Neuronal stem cell (in vitro differentiated cells): ENCODE measurements at regions not wholly inside any gene's neighbourhood (a gene's known extent, or its start where the extent isn't known, plus 50 kb on each side); places are given as distances from the start of the nearest gene placed in this dataset.

ENCODE experiments used
- DNase-seq: peaks from one replicate; pipeline ENCODE4 v3.0.0-alpha.2; 2013; ENCODE audit warnings: low spot score
- H2AFZ ChIP-seq: one replicate; pipeline ENCODE4 v1.6.1; 2013; ENCODE audit warnings: mild to moderate bottlenecking, low read length, inconsistent platforms
- H2AK5ac ChIP-seq: 2 replicates; pipeline ENCODE4 v1.6.1; 2013; ENCODE audit warnings: low read depth, mild to moderate bottlenecking, inconsistent platforms, low read length, moderate library complexity, mixed read lengths
- H2BK120ac ChIP-seq: 2 replicates; pipeline ENCODE4 v1.6.1; 2013; ENCODE audit warnings: low read depth, mild to moderate bottlenecking, inconsistent platforms, low read length, moderate library complexity, mixed read lengths
- H2BK12ac ChIP-seq: one replicate; pipeline ENCODE4 v1.6.1; 2013; ENCODE audit warnings: low read length, inconsistent platforms
- H2BK15ac ChIP-seq: 2 replicates; pipeline ENCODE4 v1.6.1; 2013; ENCODE audit warnings: mild to moderate bottlenecking, low read length, inconsistent platforms, mixed read lengths
- H2BK5ac ChIP-seq: one replicate; pipeline ENCODE4 v1.6.1; 2013; ENCODE audit warnings: inconsistent platforms, mild to moderate bottlenecking, low read length, moderate library complexity
- H3K14ac ChIP-seq: one replicate; pipeline ENCODE4 v1.6.1; 2013; ENCODE audit warnings: low read length, inconsistent platforms
- H3K18ac ChIP-seq: 2 replicates; pipeline ENCODE4 v1.6.1; 2013; ENCODE audit warnings: low read length, inconsistent platforms
- H3K23ac ChIP-seq: 2 replicates; pipeline ENCODE4 v1.6.1; 2013; ENCODE audit warnings: low read depth, mild to moderate bottlenecking, mixed read lengths, low read length, inconsistent platforms; ENCODE audit not compliant: poor library complexity
- H3K27ac ChIP-seq: replicated peaks from 3 replicates; pipeline ENCODE4 v1.5.1; 2013; ENCODE audit warnings: low read length, inconsistent platforms
- H3K27me3 ChIP-seq, 3 experiments: 2 replicates each; pipeline ENCODE4 v1.6.1; 2013; ENCODE audit warnings: low read length in 3 of 3, mild to moderate bottlenecking in 2 of 3, inconsistent platforms in 1 of 3, low read depth in 1 of 3, mixed read lengths in 1 of 3, moderate library complexity in 1 of 3; ENCODE audit not compliant: control insufficient read depth in 3 of 3, insufficient read depth in 3 of 3
- H3K36me3 ChIP-seq, 2 donors: replicated peaks in 1 of 2; 2 replicates each; pipeline ENCODE4 v1.6.1; 2013; ENCODE audit warnings: low read length in 2 of 2; ENCODE audit not compliant: control insufficient read depth in 2 of 2, insufficient read depth in 2 of 2
- H3K4ac ChIP-seq: 2 replicates; pipeline ENCODE4 v1.6.1; 2013; ENCODE audit warnings: inconsistent platforms, mild to moderate bottlenecking, low read length, moderate library complexity
- H3K4me1 ChIP-seq, 2 donors: 1 replicate in 1 of 2; 2 replicates in 1 of 2; pipeline ENCODE4 v1.6.1; 2013; ENCODE audit warnings: low read length in 2 of 2, low read depth in 1 of 2; ENCODE audit not compliant: control insufficient read depth in 2 of 2, insufficient read depth in 1 of 2
- H3K4me2 ChIP-seq: one replicate; pipeline ENCODE4 v1.6.1; 2013; ENCODE audit warnings: mild to moderate bottlenecking, low read length, inconsistent platforms; ENCODE audit not compliant: insufficient read depth, poor library complexity, severe bottlenecking
- H3K4me3 ChIP-seq, 2 donors: 2 replicates each; pipeline ENCODE4 v1.5.1; 2013; ENCODE audit warnings: low read length in 2 of 2, mild to moderate bottlenecking in 2 of 2, inconsistent platforms in 1 of 2, moderate library complexity in 1 of 2
- H3K79me1 ChIP-seq: one replicate; pipeline ENCODE4 v1.6.1; 2013; ENCODE audit warnings: low read depth, mild to moderate bottlenecking, inconsistent platforms, low read length, moderate library complexity
- H3K9ac ChIP-seq: one replicate; pipeline ENCODE4 v1.6.1; 2013; ENCODE audit warnings: mild to moderate bottlenecking, low read depth, low read length, inconsistent platforms; ENCODE audit not compliant: poor library complexity
- H3K9me3 ChIP-seq, 2 donors: replicated peaks in 1 of 2; 2 replicates each; pipeline versions ENCODE3 to v1.6.1; 2013; ENCODE audit warnings: low read length in 2 of 2, mild to moderate bottlenecking in 2 of 2, inconsistent platforms in 1 of 2, low read depth in 1 of 2, mixed read lengths in 1 of 2, moderate library complexity in 1 of 2; ENCODE audit not compliant: control insufficient read depth in 2 of 2, insufficient read depth in 1 of 2
- H4K8ac ChIP-seq: one replicate; pipeline ENCODE4 v1.6.1; 2013; ENCODE audit warnings: low read depth, mild to moderate bottlenecking, inconsistent platforms, low read length, moderate library complexity
- H4K91ac ChIP-seq: one replicate; pipeline ENCODE4 v1.6.1; 2013; ENCODE audit warnings: low read length, low read depth, mild to moderate bottlenecking, inconsistent platforms; ENCODE audit not compliant: poor library complexity
- WGBS, 2 donors: extraction: QIAGEN DNeasy Blood & Tissue Kit; methylation state at CpG; one replicate each; pipeline ENCODE4 v1.1.7; 2013; ENCODE audit warnings: missing lambda C conversion rate in 2 of 2, mixed read lengths in 1 of 2; ENCODE audit not compliant: insufficient read length in 2 of 2, insufficient replicate concordance in 1 of 2; ENCODE audit errors: extremely low coverage in 2 of 2; 5-methylcytosine and 5-hydroxymethylcytosine counted together

DNA sequence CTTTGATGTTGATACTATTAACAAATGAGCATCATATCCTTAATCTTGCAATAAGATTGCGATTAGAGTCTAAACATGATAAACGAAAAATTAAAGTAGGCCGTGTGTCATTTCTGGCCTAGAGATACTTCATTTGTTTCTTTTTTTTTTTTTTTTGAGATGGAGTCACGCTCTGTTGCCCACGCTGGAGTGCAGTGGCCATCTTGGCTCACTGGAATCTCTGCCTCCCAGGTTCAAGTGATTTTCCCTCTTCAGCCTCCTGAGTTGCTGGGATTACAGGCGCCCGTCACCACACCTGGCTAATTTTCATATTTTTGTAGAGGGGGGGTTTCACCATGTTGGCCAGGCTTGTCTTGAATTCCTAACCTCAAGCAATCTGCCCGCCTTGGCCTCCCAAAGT, 446.9 kb downstream of the PCNX1 start:
- no peak overlapping the region for H3K14ac ChIP-seq
- no peak for DNase-seq
- no peak overlapping the region for H2BK5ac ChIP-seq
- H3K79me1 ChIP-seq, result no peaks in the 10 kb centered on the region
- H4K91ac ChIP-seq, result no peak overlapping the region
- H3K4me1 ChIP-seq, result peaks cover 2 to 5% of the 10 kb centered on the region in 2 donors
- no peak overlapping the region for H2BK120ac ChIP-seq
- H2AK5ac ChIP-seq, result no peak overlapping the region
- peak overlapping the region; percentile 14 for H3K4me2 ChIP-seq
- peaks cover 0 to 15% of the 10 kb centered on the region in 2 donors for H3K9me3 ChIP-seq
- H3K4ac ChIP-seq, result no peak overlapping the region
- H3K36me3 ChIP-seq, result peaks cover 0 to 3% of the 10 kb centered on the region in 2 donors
- no peak overlapping the region for H3K18ac ChIP-seq
- H4K8ac ChIP-seq, result no peak overlapping the region
- no CpG with 5 or more reads among the region's 8 CpGs for WGBS, 2 donors
- H2AFZ ChIP-seq, result no peak overlapping the region
- no peak overlapping the region for H3K27ac ChIP-seq
- no peaks in the 10 kb centered on the region for H3K27me3 ChIP-seq
- H3K23ac ChIP-seq, result no peak overlapping the region
- no peak overlapping the region for H3K4me3 ChIP-seq
- H3K9ac ChIP-seq, result no peak overlapping the region
- H2BK15ac ChIP-seq, result no peak overlapping the region
- no peak overlapping the region for H2BK12ac ChIP-seq

DNA sequence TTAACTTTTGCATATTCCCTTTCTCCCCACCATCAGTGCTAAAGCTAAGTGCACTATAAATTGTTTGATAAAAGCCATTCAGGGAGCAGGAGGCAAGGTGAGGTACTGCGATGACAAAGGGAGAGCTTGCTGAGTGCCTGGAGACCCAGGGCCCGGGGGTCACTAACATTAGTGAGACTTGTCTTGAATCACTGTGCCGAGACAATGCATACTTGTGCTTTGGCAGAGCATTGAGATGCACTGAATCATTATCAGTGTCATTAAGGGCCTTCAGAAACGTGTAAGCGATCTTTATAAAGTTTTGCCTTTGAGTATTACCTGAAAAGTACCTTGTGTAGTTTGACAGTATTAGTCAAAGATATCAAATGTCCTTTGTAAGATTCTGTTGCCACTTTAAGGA, 447.5 kb downstream of the PCNX1 start:
- H2BK120ac ChIP-seq, result no peak overlapping the region
- H3K4me3 ChIP-seq, result no peak overlapping the region
- peaks cover 2 to 5% of the 10 kb centered on the region in 2 donors for H3K4me1 ChIP-seq
- H4K8ac ChIP-seq, result no peak overlapping the region
- H2BK12ac ChIP-seq, result no peak overlapping the region
- H3K9ac ChIP-seq, result no peak overlapping the region
- no peak overlapping the region for H3K14ac ChIP-seq
- no peak overlapping the region for H2BK15ac ChIP-seq
- H3K4ac ChIP-seq, result no peak overlapping the region
- DNase-seq, result peak; percentile 8
- no CpG with 5 or more reads among the region's 5 CpGs for WGBS, 2 donors
- H3K23ac ChIP-seq, result no peak overlapping the region
- no peak overlapping the region for H2AFZ ChIP-seq
- H3K27ac ChIP-seq, result no peak overlapping the region
- no peak overlapping the region for H3K18ac ChIP-seq
- H4K91ac ChIP-seq, result no peak overlapping the region
- H3K36me3 ChIP-seq, result peaks cover 0 to 3% of the 10 kb centered on the region in 2 donors
- H2BK5ac ChIP-seq, result no peak overlapping the region
- no peak overlapping the region for H2AK5ac ChIP-seq
- peaks cover 0 to 15% of the 10 kb centered on the region in 2 donors for H3K9me3 ChIP-seq
- no peaks in the 10 kb centered on the region for H3K27me3 ChIP-seq
- no peak overlapping the region for H3K4me2 ChIP-seq
- no peaks in the 10 kb centered on the region for H3K79me1 ChIP-seq

DNA sequence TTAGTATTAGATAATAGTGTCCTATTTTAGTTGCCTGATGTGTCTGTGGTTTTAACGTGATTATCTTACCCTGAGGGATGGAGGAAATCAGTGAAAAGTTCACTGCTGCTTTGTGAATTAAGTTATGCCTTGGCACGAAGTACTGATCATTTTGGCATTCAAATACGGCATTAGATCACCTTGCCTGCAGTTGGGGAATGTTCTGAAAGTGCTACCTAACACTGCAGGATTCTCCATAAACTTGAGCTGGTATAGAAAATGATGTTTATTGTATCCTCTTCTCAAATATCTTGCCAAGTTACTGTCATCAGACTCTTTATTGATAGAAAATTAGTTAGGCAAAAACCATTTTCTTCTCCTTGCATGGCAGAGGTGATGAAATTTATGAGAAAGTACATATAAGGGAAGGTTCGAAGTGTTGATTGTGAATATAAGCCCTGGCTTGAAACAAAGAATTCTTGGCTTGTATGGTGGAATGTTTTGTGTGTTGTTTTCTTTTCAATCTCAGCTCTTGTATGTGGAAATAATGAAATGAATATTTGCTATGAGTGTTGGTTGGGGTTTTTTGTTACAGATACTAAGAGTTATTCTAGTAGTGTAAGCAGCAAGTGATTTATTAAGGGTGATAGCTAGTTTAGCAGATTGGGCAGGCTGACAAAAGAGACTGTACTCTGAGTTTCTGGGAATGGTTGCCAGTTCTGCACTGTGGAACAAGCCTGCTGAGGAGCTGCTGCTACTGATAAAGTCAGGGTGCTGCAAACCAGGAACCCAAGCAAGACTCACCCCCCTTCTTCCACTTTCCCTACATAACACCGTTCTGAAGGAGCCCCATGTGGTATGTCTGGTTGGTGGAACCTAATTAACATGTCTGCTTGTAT, 448.3 kb downstream of the PCNX1 start:
- Histone ChIP-seq H4K8ac (no peak overlapping the region), H3K14ac (no peak overlapping the region), H3K4ac (no peak overlapping the region), H2AK5ac (no peak overlapping the region), H3K23ac (no peak overlapping the region), H3K18ac (no peak overlapping the region), H3K9ac (no peak overlapping the region), H3K4me1 (peaks cover 2 to 5% of the 10 kb centered on the region in 2 donors), H2BK15ac (no peak overlapping the region), H3K27me3 (no peaks in the 10 kb centered on the region), H2AFZ (no peak overlapping the region), H2BK12ac (no peak overlapping the region), H3K4me2 (no peak overlapping the region), H2BK120ac (no peak overlapping the region), H3K79me1 (no peaks in the 10 kb centered on the region), H3K9me3 (peaks cover 0 to 15% of the 10 kb centered on the region in 2 donors), H2BK5ac (no peak overlapping the region), H3K4me3 (no peak overlapping the region), H4K91ac (no peak overlapping the region), H3K36me3 (peaks cover 0 to 3% of the 10 kb centered on the region in 2 donors), H3K27ac (no peak overlapping the region)
- WGBS, 2 donors, result no CpG with 5 or more reads among the region's 5 CpGs
- DNase-seq, result no peak

- no peak overlapping the region for H3K9ac ChIP-seq
- H2AFZ ChIP-seq, result no peak overlapping the region
- H2BK12ac ChIP-seq, result no peak overlapping the region
- no peak overlapping the region for H2BK120ac ChIP-seq
- peaks cover 0 to under 1% of the 10 kb centered on the region in 2 donors for H3K36me3 ChIP-seq
- peaks cover 0 to 7% of the 10 kb centered on the region in 2 donors for H3K9me3 ChIP-seq
- H3K79me1 ChIP-seq, result no peaks in the 10 kb centered on the region
- WGBS, 2 donors, result no CpG with 5 or more reads among the region's 6 CpGs
- H4K8ac ChIP-seq, result no peak overlapping the region
- H2BK5ac ChIP-seq, result no peak overlapping the region
- no peak overlapping the region for H4K91ac ChIP-seq
- H3K4me3 ChIP-seq, result no peak overlapping the region
- no peak overlapping the region for H2BK15ac ChIP-seq
- H3K4ac ChIP-seq, result no peak overlapping the region
- peaks cover 2 to 5% of the 10 kb centered on the region in 2 donors for H3K4me1 ChIP-seq
- no peak overlapping the region for H3K23ac ChIP-seq
- no peak overlapping the region for H3K27ac ChIP-seq
- no peak overlapping the region for H3K18ac ChIP-seq
- DNase-seq, result no peak
- no peaks in the 10 kb centered on the region for H3K27me3 ChIP-seq
- no peak overlapping the region for H2AK5ac ChIP-seq
- no peak overlapping the region for H3K4me2 ChIP-seq
- no peak overlapping the region for H3K14ac ChIP-seq
Observed at GRCh38 chr14:71358209-71358931, 451.1 kb downstream of the PCNX1 start.
